CD14-positive monocyte (primary cell): ENCODE measurements at regions not wholly inside any gene's neighbourhood (a gene's known extent, or its start where the extent isn't known, plus 50 kb on each side); places are given as distances from the start of the nearest gene placed in this dataset.
A peak's percentile ranks its signal among the peaks of the same experiment; 100 is the strongest.
"Not testable (repeated sequence)": the region's sequence is repeated elsewhere in the genome, so short reads cannot be mapped to it uniquely, and the experiment has no call there.

Experiments used
- DNase-seq, 3 donors: peaks; one replicate each; pipeline ENCODE4 v3.0.0-alpha.2; 2011 to 2022
- H2AFZ ChIP-seq: 2 replicates; pipeline ENCODE4 v1.6.0; 2012; ENCODE audit warnings: mild to moderate bottlenecking, low read depth, low read length, inconsistent platforms; ENCODE audit not compliant: insufficient read depth, poor library complexity, severe bottlenecking
- H3K27ac ChIP-seq, 2 donors: 1 replicate in 1 of 2; 2 replicates in 1 of 2; pipeline ENCODE4 v1.5.1; 2012 to 2013; ENCODE audit warnings: low read length in 2 of 2, control low read depth in 1 of 2, inconsistent platforms in 1 of 2, low read depth in 1 of 2, mild to moderate bottlenecking in 1 of 2
- H3K27me3 ChIP-seq, 2 donors: one replicate each; pipeline versions ENCODE4 v1.6.0 to v1.6.1; 2011 to 2013; ENCODE audit warnings: low read length in 2 of 2; ENCODE audit not compliant: control insufficient read depth in 2 of 2, insufficient read depth in 2 of 2
- H3K36me3 ChIP-seq, 2 donors: replicated peaks in 1 of 2; 1 replicate in 1 of 2; 2 replicates in 1 of 2; pipeline versions ENCODE4 v1.5.1 to v1.6.1; 2012 to 2013; ENCODE audit warnings: low read length in 2 of 2, control low read depth in 1 of 2, inconsistent platforms in 1 of 2, mild to moderate bottlenecking in 1 of 2; ENCODE audit not compliant: insufficient read depth in 2 of 2, control insufficient read depth in 1 of 2
- H3K4me1 ChIP-seq, 2 donors: 1 replicate in 1 of 2; 2 replicates in 1 of 2; pipeline versions ENCODE4 v1.5.1 to v1.6.1; 2012 to 2013; ENCODE audit warnings: low read length in 2 of 2, control low read depth in 1 of 2, inconsistent platforms in 1 of 2, mild to moderate bottlenecking in 1 of 2, moderate library complexity in 1 of 2; ENCODE audit not compliant: insufficient read depth in 2 of 2, control insufficient read depth in 1 of 2
- H3K4me2 ChIP-seq: replicated peaks from 2 replicates; pipeline ENCODE3; 2012; ENCODE audit warnings: low read length, moderate library complexity, mild to moderate bottlenecking; ENCODE audit not compliant: poor library complexity, severe bottlenecking; ENCODE audit errors: extremely low read depth
- H3K4me3 ChIP-seq, 3 experiments: fragments of 200-600 bp in 1 of 3; sonication (generic) in 1 of 3; replicated peaks in 1 of 3; 1 replicate in 2 of 3; 2 replicates in 1 of 3; pipeline ENCODE4 v1.5.1; 2011 to 2013; ENCODE audit warnings: low read length in 3 of 3, mild to moderate bottlenecking in 3 of 3, control low read depth in 2 of 3, low read depth in 2 of 3, inconsistent platforms in 1 of 3, moderate library complexity in 1 of 3
- H3K79me2 ChIP-seq: 2 replicates; pipeline ENCODE4 v1.6.0; 2012; ENCODE audit warnings: mild to moderate bottlenecking, control low read depth, inconsistent platforms, low read length, moderate library complexity; ENCODE audit not compliant: insufficient read depth
- H3K9ac ChIP-seq: 2 replicates; pipeline ENCODE4 v1.6.0; 2017; ENCODE audit warnings: low read length, mild to moderate bottlenecking; ENCODE audit not compliant: insufficient read depth, poor library complexity, severe bottlenecking
- H3K9me3 ChIP-seq, 2 donors: replicated peaks in 1 of 2; 1 replicate in 1 of 2; 2 replicates in 1 of 2; pipeline versions ENCODE4 v1.5.1 to v1.6.1; 2012 to 2013; ENCODE audit warnings: low read length in 2 of 2, control low read depth in 1 of 2; ENCODE audit not compliant: control insufficient read depth in 1 of 2, insufficient read depth in 1 of 2
- H4K20me1 ChIP-seq: 2 replicates; pipeline ENCODE4 v1.6.0; 2012; ENCODE audit warnings: mild to moderate bottlenecking, low read length, control low read depth, moderate library complexity; ENCODE audit not compliant: insufficient read depth
- H3K27ac Mint-ChIP-seq, 7 donors: one replicate each; pipeline ENCODE4 v1.8.0; 2020; ENCODE audit warnings: mild to moderate bottlenecking in 7 of 7, mixed read lengths in 7 of 7, moderate library complexity in 6 of 7, inconsistent platforms in 2 of 7
- H3K27me3 Mint-ChIP-seq, 3 donors: one replicate each; pipeline ENCODE4 v1.8.0; 2021 to 2022; ENCODE audit warnings: low read depth in 3 of 3, mild to moderate bottlenecking in 3 of 3, mixed read lengths in 3 of 3, moderate library complexity in 3 of 3, inconsistent platforms in 1 of 3
- H3K36me3 Mint-ChIP-seq, 2 donors: one replicate each; pipeline ENCODE4 v1.8.0; 2020; ENCODE audit warnings: mixed read lengths in 2 of 2, inconsistent platforms in 1 of 2, mild to moderate bottlenecking in 1 of 2
- H3K4me1 Mint-ChIP-seq: one replicate; pipeline ENCODE4 v1.8.0; 2020; ENCODE audit warnings: mild to moderate bottlenecking, mixed read lengths
- H3K4me3 Mint-ChIP-seq, 2 donors: one replicate each; pipeline ENCODE4 v1.8.0; 2020; ENCODE audit warnings: mild to moderate bottlenecking in 2 of 2, mixed read lengths in 2 of 2, moderate library complexity in 1 of 2
- H3K9me3 Mint-ChIP-seq, 7 donors: one replicate each; pipeline ENCODE4 v1.8.0; 2020 to 2022; ENCODE audit warnings: mixed read lengths in 7 of 7, mild to moderate bottlenecking in 6 of 7, moderate library complexity in 6 of 7, inconsistent platforms in 2 of 7
- CTCF ChIP-seq: fragments of 200-600 bp; IDR thresholded peaks from one replicate; pipeline ENCODE4 v1.8.0; 2022; ENCODE audit warnings: antibody characterized with exemption, mild to moderate bottlenecking
- WGBS: methylation state at CpG from one replicate; pipeline ENCODE4 v1.1.5; 2013; ENCODE audit warnings: missing lambda C conversion rate; ENCODE audit not compliant: insufficient coverage; 5-methylcytosine and 5-hydroxymethylcytosine counted together
- intact Hi-C, 2 donors: fragments of 100-400 bp; cut with micrococcal nuclease; formaldehyde crosslinking; loops; one replicate each; pipeline versions ENCODE4 v1.15.0 to v1.15.1; 2023

GRCh38 chr3:177385831-177386301 lies 188.6 kb upstream of the TBL1XR1 start:
- Mint-ChIP-seq H3K27ac (no peak overlapping the region), H3K36me3 (no peaks in the 10 kb centered on the region), H3K9me3 (peaks cover 2 to 6% (median 3%) of the 10 kb centered on the region in 7 donors), H3K4me3 (no peak overlapping the region), H3K4me1 (peaks cover 4% of the 10 kb centered on the region), H3K27me3 (peaks cover 0 to 1% (median 0%) of the 10 kb centered on the region in 3 donors)
- no peaks in the 10 kb centered on the region for H3K27me3 ChIP-seq
- H4K20me1 ChIP-seq: no peaks in the 10 kb centered on the region
- H3K4me3 ChIP-seq: no peak overlapping the region
- no peak overlapping the region for H2AFZ ChIP-seq
- no peaks in the 10 kb centered on the region for H3K4me1 ChIP-seq
- H3K79me2 ChIP-seq: no peaks in the 10 kb centered on the region
- intact Hi-C loops: no loop called here
- peak in 1 of 3 donors; percentile 22 for DNase-seq
- H3K27ac ChIP-seq: no peak overlapping the region
- H3K36me3 ChIP-seq: no peaks in the 10 kb centered on the region
- H3K9me3 ChIP-seq: peaks cover 0 to under 1% of the 10 kb centered on the region in 2 donors
- no peak overlapping the region for H3K9ac ChIP-seq
- no peak overlapping the region for H3K4me2 ChIP-seq
- no peak for TF ChIP-seq CTCF

GRCh38 chr3:177388209-177388608 lies 190.9 kb upstream of the TBL1XR1 start:
- TF ChIP-seq CTCF: no peak

GRCh38 chr3:177394231-177395024 lies 197.1 kb upstream of the TBL1XR1 start:
- H3K9me3 Mint-ChIP-seq, H3K9me3 ChIP-seq, H4K20me1 ChIP-seq, H3K36me3 ChIP-seq, DNase-seq, intact Hi-C loops, H3K4me1 ChIP-seq, H3K9ac ChIP-seq, H3K27me3 ChIP-seq, H3K4me1 Mint-ChIP-seq, H3K27me3 Mint-ChIP-seq, H3K4me3 Mint-ChIP-seq, H3K79me2 ChIP-seq, H3K27ac Mint-ChIP-seq, H3K27ac ChIP-seq, H3K4me2 ChIP-seq, H2AFZ ChIP-seq, H3K4me3 ChIP-seq, H3K36me3 Mint-ChIP-seq: not testable (repeated sequence)
- WGBS: 87% methylated on average over 9 of the region's 33 CpGs

More at GRCh38 chr3:177388209-177388608, 190.9 kb upstream of the TBL1XR1 start:
- H3K4me3 Mint-ChIP-seq: no peak overlapping the region
- 80% methylated on average over 1 of the region's 1 CpG for WGBS
- Histone ChIP-seq H3K9ac (no peak overlapping the region), H3K4me1 (no peaks in the 10 kb centered on the region), H3K79me2 (no peaks in the 10 kb centered on the region), H3K27me3 (no peaks in the 10 kb centered on the region), H2AFZ (no peak overlapping the region), H3K27ac (no peak overlapping the region), H3K9me3 (no peaks in the 10 kb centered on the region), H3K36me3 (no peaks in the 10 kb centered on the region), H4K20me1 (no peaks in the 10 kb centered on the region), H3K4me2 (no peak overlapping the region), H3K4me3 (no peak overlapping the region)
- intact Hi-C loops: no loop called here
- H3K27me3 Mint-ChIP-seq: peaks cover 0 to 1% (median 0%) of the 10 kb centered on the region in 3 donors
- H3K4me1 Mint-ChIP-seq: peaks cover 4% of the 10 kb centered on the region
- no peaks in the 10 kb centered on the region for H3K36me3 Mint-ChIP-seq
- DNase-seq: no peak
- H3K27ac Mint-ChIP-seq: no peak overlapping the region
- peaks cover 0 to 4% (median 2%) of the 10 kb centered on the region in 7 donors for H3K9me3 Mint-ChIP-seq
